Tibial nerve (tissue), 3 donors: ENCODE measurements at regions not wholly inside any gene's neighbourhood (a gene's known extent, or its start where the extent isn't known, plus 50 kb on each side); places are given as distances from the start of the nearest gene placed in this dataset.

Experiments used
- POLR2A ChIP-seq, 2 donors: fragments of 450-650 bp; IDR thresholded peaks; one replicate each; pipeline ENCODE4 v1.6.1; 2017; ENCODE audit warnings: antibody characterized with exemption in 2 of 2, mild to moderate bottlenecking in 2 of 2, moderate library complexity in 2 of 2
- TF ChIP-seq, protein P1 (sequence below), 5 experiments: fragments of 200-600 bp in 3 of 5; fragments of 450-650 bp in 2 of 5; sonication (generic) in 3 of 5; IDR thresholded peaks; one replicate each; pipeline ENCODE4 v1.5.1; 2016 to 2019; ENCODE audit warnings: antibody characterized with exemption in 5 of 5, mild to moderate bottlenecking in 3 of 5, moderate library complexity in 2 of 5

GRCh38 chr1:18569251-18569650 lies 61.4 kb upstream of the PAX7 start:
- TF ChIP-seq, protein P1, sequence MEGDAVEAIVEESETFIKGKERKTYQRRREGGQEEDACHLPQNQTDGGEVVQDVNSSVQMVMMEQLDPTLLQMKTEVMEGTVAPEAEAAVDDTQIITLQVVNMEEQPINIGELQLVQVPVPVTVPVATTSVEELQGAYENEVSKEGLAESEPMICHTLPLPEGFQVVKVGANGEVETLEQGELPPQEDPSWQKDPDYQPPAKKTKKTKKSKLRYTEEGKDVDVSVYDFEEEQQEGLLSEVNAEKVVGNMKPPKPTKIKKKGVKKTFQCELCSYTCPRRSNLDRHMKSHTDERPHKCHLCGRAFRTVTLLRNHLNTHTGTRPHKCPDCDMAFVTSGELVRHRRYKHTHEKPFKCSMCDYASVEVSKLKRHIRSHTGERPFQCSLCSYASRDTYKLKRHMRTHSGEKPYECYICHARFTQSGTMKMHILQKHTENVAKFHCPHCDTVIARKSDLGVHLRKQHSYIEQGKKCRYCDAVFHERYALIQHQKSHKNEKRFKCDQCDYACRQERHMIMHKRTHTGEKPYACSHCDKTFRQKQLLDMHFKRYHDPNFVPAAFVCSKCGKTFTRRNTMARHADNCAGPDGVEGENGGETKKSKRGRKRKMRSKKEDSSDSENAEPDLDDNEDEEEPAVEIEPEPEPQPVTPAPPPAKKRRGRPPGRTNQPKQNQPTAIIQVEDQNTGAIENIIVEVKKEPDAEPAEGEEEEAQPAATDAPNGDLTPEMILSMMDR (IDR thresholded peaks at IDR 0.05): no peak
- TF ChIP-seq POLR2A (IDR thresholded peaks at IDR 0.05): no peak
